Mesendoderm (in vitro differentiated cells): ENCODE measurements at regions not wholly inside any gene's neighbourhood (a gene's known extent, or its start where the extent isn't known, plus 50 kb on each side); places are given as distances from the start of the nearest gene placed in this dataset.
"Not testable (repeated sequence)": the region's sequence is repeated elsewhere in the genome, so short reads cannot be mapped to it uniquely, and the experiment has no call there.

Experiments
- DNase-seq: peaks from one replicate; pipeline ENCODE4 v3.0.0; 2013
- H2AK5ac ChIP-seq: 2 replicates; pipeline ENCODE4 v1.6.1; 2013; ENCODE audit warnings: low read length, inconsistent platforms
- H2BK120ac ChIP-seq: 2 replicates; pipeline ENCODE4 v1.6.1; 2013; ENCODE audit warnings: low read depth, mild to moderate bottlenecking, low read length, moderate library complexity, mixed read lengths
- H2BK15ac ChIP-seq: replicated peaks from 2 replicates; pipeline ENCODE4 v1.6.1; 2013; ENCODE audit warnings: low read depth, mild to moderate bottlenecking, moderate library complexity
- H2BK5ac ChIP-seq: 2 replicates; pipeline ENCODE4 v1.6.1; 2013; ENCODE audit warnings: low read length, inconsistent platforms
- H3K18ac ChIP-seq: 2 replicates; pipeline ENCODE4 v1.6.1; 2013; ENCODE audit warnings: mild to moderate bottlenecking, low read length, mixed read lengths
- H3K23ac ChIP-seq: one replicate; pipeline ENCODE4 v1.6.1; 2013; ENCODE audit warnings: low read length
- H3K27ac ChIP-seq: 2 replicates; pipeline ENCODE4 v1.5.1; 2013; ENCODE audit warnings: low read depth, mild to moderate bottlenecking, inconsistent platforms, low read length, moderate library complexity
- H3K27me3 ChIP-seq: 2 replicates; pipeline ENCODE4 v1.6.1; 2013; ENCODE audit warnings: low read length, control low read depth, mild to moderate bottlenecking, inconsistent platforms; ENCODE audit not compliant: insufficient read depth, poor library complexity
- H3K36me3 ChIP-seq: 2 replicates; pipeline ENCODE4 v1.6.1; 2013; ENCODE audit warnings: low read length, inconsistent platforms; ENCODE audit not compliant: control insufficient read depth, insufficient read depth
- H3K4ac ChIP-seq: one replicate; pipeline ENCODE4 v1.6.1; 2013; ENCODE audit warnings: low read depth, mild to moderate bottlenecking, low read length, moderate library complexity
- H3K4me1 ChIP-seq: 2 replicates; pipeline ENCODE4 v1.6.1; 2013; ENCODE audit warnings: low read depth, low read length, inconsistent platforms; ENCODE audit not compliant: control insufficient read depth
- H3K4me2 ChIP-seq: 2 replicates; pipeline ENCODE4 v1.6.1; 2013; ENCODE audit warnings: low read length
- H3K4me3 ChIP-seq: 2 replicates; pipeline ENCODE4 v1.5.1; 2013; ENCODE audit warnings: mild to moderate bottlenecking, low read length
- H3K56ac ChIP-seq: one replicate; pipeline ENCODE4 v1.6.1; 2013; ENCODE audit warnings: low read length
- H3K79me1 ChIP-seq: 2 replicates; pipeline ENCODE4 v1.6.1; 2013; ENCODE audit warnings: low read length, inconsistent platforms
- H3K79me2 ChIP-seq: 2 replicates; pipeline ENCODE4 v1.6.1; 2013; ENCODE audit warnings: mild to moderate bottlenecking, low read length; ENCODE audit not compliant: control insufficient read depth, insufficient read depth
- H3K9ac ChIP-seq: 2 replicates; pipeline ENCODE4 v1.6.1; 2013; ENCODE audit warnings: low read length, inconsistent platforms
- H4K5ac ChIP-seq: one replicate; pipeline ENCODE4 v1.6.1; 2013; ENCODE audit warnings: low read length
- H4K8ac ChIP-seq: one replicate; pipeline ENCODE4 v1.6.1; 2013; ENCODE audit warnings: low read depth, mild to moderate bottlenecking, control low read depth, low read length, moderate library complexity
- WGBS: extraction: QIAGEN DNeasy Blood & Tissue Kit; methylation state at CpG from one replicate; pipeline ENCODE4 v1.1.7; 2013; ENCODE audit warnings: low lambda C conversion rate, missing lambda C conversion rate; ENCODE audit not compliant: insufficient coverage; ENCODE audit errors: extremely low coverage; 5-methylcytosine and 5-hydroxymethylcytosine counted together

- H4K5ac ChIP-seq = peak overlapping the region; percentile 0
- H3K18ac ChIP-seq = peak overlapping the region; percentile 91
- not testable (repeated sequence) for H3K27me3 ChIP-seq, H3K4me1 ChIP-seq, H3K4me3 ChIP-seq, H3K23ac ChIP-seq, H4K8ac ChIP-seq, H3K36me3 ChIP-seq, H3K4me2 ChIP-seq, H3K79me1 ChIP-seq, H3K79me2 ChIP-seq, H2BK15ac ChIP-seq
- H3K9ac ChIP-seq = peak overlapping the region; percentile 18
- peak overlapping the region; percentile 89 for H3K27ac ChIP-seq
- peak overlapping the region; percentile 80 for H3K56ac ChIP-seq
- H3K4ac ChIP-seq = peak overlapping the region; percentile 79
- H2BK120ac ChIP-seq = peak overlapping the region; percentile 65
- peak overlapping the region; percentile 27 for H2AK5ac ChIP-seq
- peak overlapping the region; percentile 73 for H2BK5ac ChIP-seq
- peak; percentile 91 for DNase-seq
- WGBS = no CpG with 5 or more reads among the region's 13 CpGs
Observed at GRCh38 chr5:126684656-126685442, 84.1 kb downstream of the PHAX start.

GRCh38 chr5:126686451-126687126 lies 85.8 kb downstream of the PHAX start:
- no peak overlapping the region for H3K9ac ChIP-seq
- H3K79me2 ChIP-seq = no peaks in the 10 kb centered on the region
- H3K4me1 ChIP-seq = no peaks in the 10 kb centered on the region
- H3K4me3 ChIP-seq = no peak overlapping the region
- H2BK15ac ChIP-seq = no peak overlapping the region
- H3K27ac ChIP-seq = no peak overlapping the region
- H3K36me3 ChIP-seq = no peaks in the 10 kb centered on the region
- H2BK120ac ChIP-seq = peak overlapping the region; percentile 73
- no peak for DNase-seq
- H3K4ac ChIP-seq = peak overlapping the region; percentile 63
- H2BK5ac ChIP-seq = peak overlapping the region; percentile 46
- H3K79me1 ChIP-seq = no peaks in the 10 kb centered on the region
- H2AK5ac ChIP-seq = peak overlapping the region; percentile 31
- H3K18ac ChIP-seq = peak overlapping the region; percentile 94
- H3K4me2 ChIP-seq = no peak overlapping the region
- WGBS = no CpG with 5 or more reads among the region's 1 CpG
- peak overlapping the region; percentile 61 for H3K56ac ChIP-seq
- no peaks in the 10 kb centered on the region for H3K27me3 ChIP-seq
- H4K5ac ChIP-seq = no peak overlapping the region
- H3K23ac ChIP-seq = peak overlapping the region; percentile 57
- no peak overlapping the region for H4K8ac ChIP-seq

GRCh38 chr5:126692971-126693370 lies 84.0 kb upstream of the LMNB1 start:
- no peak overlapping the region for H3K18ac ChIP-seq
- no peak overlapping the region for H3K56ac ChIP-seq
- H2BK120ac ChIP-seq = no peak overlapping the region
- no peak overlapping the region for H3K4me2 ChIP-seq
- H3K79me1 ChIP-seq = no peaks in the 10 kb centered on the region
- no peak overlapping the region for H4K5ac ChIP-seq
- H2AK5ac ChIP-seq = no peak overlapping the region
- no peaks in the 10 kb centered on the region for H3K79me2 ChIP-seq
- H2BK15ac ChIP-seq = no peak overlapping the region
- no peak overlapping the region for H3K23ac ChIP-seq
- H3K9ac ChIP-seq = no peak overlapping the region
- H3K36me3 ChIP-seq = no peaks in the 10 kb centered on the region
- no peak overlapping the region for H2BK5ac ChIP-seq
- no peaks in the 10 kb centered on the region for H3K27me3 ChIP-seq
- H4K8ac ChIP-seq = no peak overlapping the region
- no peak overlapping the region for H3K27ac ChIP-seq
- WGBS = no CpG with 5 or more reads among the region's 5 CpGs
- H3K4ac ChIP-seq = peak overlapping the region; percentile 59
- no peaks in the 10 kb centered on the region for H3K4me1 ChIP-seq
- H3K4me3 ChIP-seq = no peak overlapping the region
- no peak for DNase-seq

DNA sequence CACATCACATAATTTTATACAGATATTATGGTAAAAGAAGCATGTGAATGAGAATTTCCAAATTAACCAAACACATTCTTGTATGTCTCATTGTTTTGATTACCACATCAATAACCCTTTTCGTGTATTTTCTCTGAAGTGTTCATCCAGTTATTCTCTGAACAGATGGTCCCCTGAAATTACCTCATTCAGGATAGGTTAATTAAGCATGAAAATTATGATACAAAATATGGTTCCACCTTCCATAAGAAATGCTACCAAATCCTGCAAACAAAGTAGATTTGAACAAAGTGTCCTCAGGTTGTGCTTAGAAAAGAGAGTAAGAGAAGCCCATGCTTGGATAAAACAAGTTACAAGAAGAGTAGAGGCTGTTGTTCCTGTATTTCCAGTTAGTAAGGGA lies 83.1 kb upstream of the LMNB1 start:
- peak overlapping the region; percentile 28 for H4K8ac ChIP-seq
- H2BK5ac ChIP-seq = no peak overlapping the region
- no peak overlapping the region for H3K9ac ChIP-seq
- no peak overlapping the region for H3K4me2 ChIP-seq
- H3K23ac ChIP-seq = no peak overlapping the region
- no CpG with 5 or more reads among the region's 1 CpG for WGBS
- H3K4ac ChIP-seq = no peak overlapping the region
- H2BK15ac ChIP-seq = no peak overlapping the region
- no peak for DNase-seq
- H2BK120ac ChIP-seq = no peak overlapping the region
- H3K36me3 ChIP-seq = no peaks in the 10 kb centered on the region
- no peak overlapping the region for H3K4me3 ChIP-seq
- no peak overlapping the region for H3K56ac ChIP-seq
- H3K18ac ChIP-seq = no peak overlapping the region
- no peaks in the 10 kb centered on the region for H3K79me2 ChIP-seq
- H4K5ac ChIP-seq = no peak overlapping the region
- H3K27me3 ChIP-seq = no peaks in the 10 kb centered on the region
- H2AK5ac ChIP-seq = no peak overlapping the region
- H3K79me1 ChIP-seq = no peaks in the 10 kb centered on the region
- no peak overlapping the region for H3K27ac ChIP-seq
- H3K4me1 ChIP-seq = no peaks in the 10 kb centered on the region

DNA sequence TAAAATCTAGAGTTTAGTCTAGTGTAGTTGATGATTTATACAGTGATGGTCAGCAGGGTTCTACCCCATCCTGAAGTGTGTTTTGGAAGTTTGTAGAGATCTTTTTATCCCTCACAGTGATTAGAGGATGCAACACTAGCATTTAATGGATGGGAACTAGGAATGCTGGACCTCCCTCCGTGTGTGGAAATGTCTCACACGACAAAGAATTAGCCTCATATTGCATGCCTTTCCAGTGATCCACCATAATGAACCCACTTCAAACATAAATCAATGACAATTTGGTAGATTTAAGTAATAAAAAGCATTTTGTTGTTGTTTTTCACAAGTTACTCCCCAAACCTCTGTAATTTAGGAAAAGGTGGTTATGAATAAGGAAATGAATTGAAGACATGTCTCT lies 82.5 kb upstream of the LMNB1 start:
- Histone ChIP-seq H3K4ac (no peak overlapping the region), H2BK15ac (no peak overlapping the region), H2BK5ac (no peak overlapping the region), H3K56ac (no peak overlapping the region), H3K4me2 (no peak overlapping the region), H3K36me3 (no peaks in the 10 kb centered on the region), H3K23ac (no peak overlapping the region), H3K27me3 (no peaks in the 10 kb centered on the region), H2BK120ac (peak overlapping the region; percentile 61), H3K27ac (no peak overlapping the region), H4K5ac (no peak overlapping the region), H3K79me1 (no peaks in the 10 kb centered on the region), H3K18ac (no peak overlapping the region), H4K8ac (no peak overlapping the region), H3K79me2 (no peaks in the 10 kb centered on the region), H3K4me3 (no peak overlapping the region), H2AK5ac (no peak overlapping the region), H3K4me1 (no peaks in the 10 kb centered on the region), H3K9ac (no peak overlapping the region)
- WGBS = no CpG with 5 or more reads among the region's 2 CpGs
- no peak for DNase-seq
